GM21529 (cell line): ENCODE measurements at regions not wholly inside any gene's neighbourhood (a gene's known extent, or its start where the extent isn't known, plus 50 kb on each side); places are given as distances from the start of the nearest gene placed in this dataset.

Source experiments
- ATAC-seq: cut with Tn5 transposase; IDR thresholded peaks from one replicate; pipeline ENCODE4 v1.9.1; 2021; ENCODE audit not compliant: unreplicated experiment

GRCh38 chr21:16071761-16072160, 342.0 kb downstream of the USP25 start:
- ATAC-seq, result no peak

GRCh38 chr21:16072221-16072620, 342.4 kb downstream of the USP25 start:
- ATAC-seq, result no peak

- no peak for ATAC-seq
Measured at GRCh38 chr21:16072737-16073136, 343.0 kb downstream of the USP25 start.

GRCh38 chr21:16073586-16073985, 343.8 kb downstream of the USP25 start:
- ATAC-seq, result no peak

- no peak for ATAC-seq
Measured at GRCh38 chr21:16074950-16075489, 345.2 kb downstream of the USP25 start.

- no peak for ATAC-seq
Measured at GRCh38 chr21:16075649-16076282, 346.0 kb downstream of the USP25 start.

GRCh38 chr21:16076465-16076864, 346.7 kb downstream of the USP25 start:
- no peak for ATAC-seq

- ATAC-seq, result no peak
Measured at GRCh38 chr21:16078382-16078781, 348.6 kb downstream of the USP25 start.

GRCh38 chr21:16079830-16080229, 350.0 kb downstream of the USP25 start:
- ATAC-seq, result no peak

- no peak for ATAC-seq
Measured at GRCh38 chr21:16081304-16081703, 351.5 kb downstream of the USP25 start.

GRCh38 chr21:16082038-16082816, 352.4 kb downstream of the USP25 start:
- ATAC-seq, result no peak

- no peak for ATAC-seq
Measured at GRCh38 chr21:16084776-16085364, 355.1 kb downstream of the USP25 start.

- ATAC-seq, result no peak
Measured at GRCh38 chr21:16085421-16085820, 355.6 kb downstream of the USP25 start.

- no peak for ATAC-seq
Measured at GRCh38 chr21:16086121-16086520, 356.3 kb downstream of the USP25 start.

- ATAC-seq, result no peak
Measured at GRCh38 chr21:16086936-16087335, 357.2 kb downstream of the USP25 start.

GRCh38 chr21:16087523-16087922, 357.7 kb downstream of the USP25 start:
- no peak for ATAC-seq

GRCh38 chr21:16088056-16088455, 358.3 kb downstream of the USP25 start:
- no peak for ATAC-seq

- no peak for ATAC-seq
Measured at GRCh38 chr21:16095005-16095404, 365.2 kb downstream of the USP25 start.

- ATAC-seq, result no peak
Measured at GRCh38 chr21:16096988-16097387, 367.2 kb downstream of the USP25 start.

GRCh38 chr21:16102113-16102512, 372.3 kb downstream of the USP25 start:
- no peak for ATAC-seq

- ATAC-seq, result no peak
Measured at GRCh38 chr21:16108561-16109075, 378.8 kb downstream of the USP25 start.
